ENCODE measurements at regions not wholly inside any gene's neighbourhood (a gene's known extent, or its start where the extent isn't known, plus 50 kb on each side); places are given as distances from the start of the nearest gene placed in this dataset.

- H3K27ac ChIP-seq = no peak overlapping the region
- H3K4me1 ChIP-seq = no peaks in the 10 kb centered on the region
- no peaks in the 10 kb centered on the region for H3K9me3 ChIP-seq
- H3K36me3 ChIP-seq = no peaks in the 10 kb centered on the region
- ATAC-seq (no peak), DNase-seq (no peak)
- intact Hi-C loops (cut with DNase I; ENCODE audit: low total_unique reads) = no loop called here
- H3K4me3 ChIP-seq = no peak overlapping the region
- H3K27me3 ChIP-seq = no peaks in the 10 kb centered on the region
- TF ChIP-seq POLR2A (IDR thresholded peaks at IDR 0.05) (no peak), CTCF (IDR thresholded peaks at IDR 0.05 in 4 of 5, conservative IDR thresholded peaks at IDR 0.05 in 1 of 5) (no peak)
- in situ Hi-C loops (cut with MboI; ENCODE audit: low sequenced_read_pairs in 4 of 4) = no loop called here
Observed at GRCh38 chr1:5238351-5239130, 584.1 kb downstream of the AJAP1 start.

GRCh38 chr1:5235355-5235899 is 581.0 kb downstream of the AJAP1 start:
- no peak for DNase-seq
- in situ Hi-C loops (cut with MboI; ENCODE audit: low sequenced_read_pairs in 4 of 4) (no loop called here), intact Hi-C loops (cut with DNase I; ENCODE audit: low total_unique reads) (no loop called here)
- Histone ChIP-seq H3K9me3 (no peaks in the 10 kb centered on the region), H3K27me3 (no peaks in the 10 kb centered on the region), H3K4me3 (no peak overlapping the region), H3K27ac (no peak overlapping the region), H3K4me1 (no peaks in the 10 kb centered on the region), H3K36me3 (no peaks in the 10 kb centered on the region)
- no peak for ATAC-seq
- no peak for TF ChIP-seq POLR2A (IDR thresholded peaks at IDR 0.05)
- no peak for TF ChIP-seq CTCF (IDR thresholded peaks at IDR 0.05 in 4 of 5, conservative IDR thresholded peaks at IDR 0.05 in 1 of 5)

GRCh38 chr1:5232537-5232936 is 578.1 kb downstream of the AJAP1 start:
- intact Hi-C loops (cut with DNase I; ENCODE audit: low total_unique reads) (no loop called here), in situ Hi-C loops (cut with MboI; ENCODE audit: low sequenced_read_pairs in 4 of 4) (no loop called here)
- Histone ChIP-seq H3K27ac (no peak overlapping the region), H3K4me1 (no peaks in the 10 kb centered on the region), H3K9me3 (no peaks in the 10 kb centered on the region), H3K4me3 (no peak overlapping the region), H3K36me3 (no peaks in the 10 kb centered on the region), H3K27me3 (peaks cover 0 to 2% (median 0%) of the 10 kb centered on the region in 3 donors)
- ATAC-seq (no peak), DNase-seq (no peak)
- TF ChIP-seq POLR2A (IDR thresholded peaks at IDR 0.05) (no peak), CTCF (IDR thresholded peaks at IDR 0.05 in 4 of 5, conservative IDR thresholded peaks at IDR 0.05 in 1 of 5) (no peak)

GRCh38 chr1:5231541-5232315 is 577.3 kb downstream of the AJAP1 start:
- no peak for ATAC-seq
- Histone ChIP-seq H3K27ac (no peak overlapping the region), H3K9me3 (no peaks in the 10 kb centered on the region), H3K36me3 (no peaks in the 10 kb centered on the region), H3K4me1 (no peaks in the 10 kb centered on the region), H3K27me3 (peaks cover 0 to 2% (median 0%) of the 10 kb centered on the region in 3 donors), H3K4me3 (no peak overlapping the region)
- DNase-seq = no peak
- intact Hi-C loops (cut with DNase I; ENCODE audit: low total_unique reads) (no loop called here), in situ Hi-C loops (cut with MboI; ENCODE audit: low sequenced_read_pairs in 4 of 4) (no loop called here)
- no peak for TF ChIP-seq CTCF (IDR thresholded peaks at IDR 0.05 in 4 of 5, conservative IDR thresholded peaks at IDR 0.05 in 1 of 5)
- TF ChIP-seq POLR2A (IDR thresholded peaks at IDR 0.05) = no peak

Data from gastrocnemius medialis (tissue), 4 donors.